ENCODE measurements at regions not wholly inside any gene's neighbourhood (a gene's known extent, or its start where the extent isn't known, plus 50 kb on each side); places are given as distances from the start of the nearest gene placed in this dataset.

DNA sequence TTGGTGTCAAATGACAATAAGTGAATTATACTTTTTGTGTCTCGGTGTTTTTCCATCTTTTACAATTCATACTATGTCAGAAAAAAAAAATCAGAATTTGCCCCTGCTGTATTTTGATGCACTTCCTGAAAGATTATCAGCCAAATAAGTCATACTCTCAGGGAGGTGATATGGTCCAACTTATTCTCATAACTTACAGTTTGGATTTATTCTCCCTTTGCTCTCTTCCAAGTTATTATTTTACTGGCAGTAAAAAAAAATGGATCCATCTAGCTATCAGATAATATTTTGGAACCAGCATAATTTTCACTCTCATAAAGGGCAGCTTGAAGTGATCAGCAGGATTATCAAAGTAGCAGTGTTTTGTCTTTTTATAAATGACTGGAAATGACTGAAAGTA is 337.1 kb downstream of the BMPER start:
- H3K4me3 Mint-ChIP-seq: no peak overlapping the region
- H3K27ac Mint-ChIP-seq: no peak overlapping the region
- no peak for ATAC-seq
- no peaks in the 10 kb centered on the region for H3K4me1 Mint-ChIP-seq
- H3K27me3 Mint-ChIP-seq: no peaks in the 10 kb centered on the region
- no peaks in the 10 kb centered on the region for H3K9me3 Mint-ChIP-seq
- no peak for DNase-seq

DNA sequence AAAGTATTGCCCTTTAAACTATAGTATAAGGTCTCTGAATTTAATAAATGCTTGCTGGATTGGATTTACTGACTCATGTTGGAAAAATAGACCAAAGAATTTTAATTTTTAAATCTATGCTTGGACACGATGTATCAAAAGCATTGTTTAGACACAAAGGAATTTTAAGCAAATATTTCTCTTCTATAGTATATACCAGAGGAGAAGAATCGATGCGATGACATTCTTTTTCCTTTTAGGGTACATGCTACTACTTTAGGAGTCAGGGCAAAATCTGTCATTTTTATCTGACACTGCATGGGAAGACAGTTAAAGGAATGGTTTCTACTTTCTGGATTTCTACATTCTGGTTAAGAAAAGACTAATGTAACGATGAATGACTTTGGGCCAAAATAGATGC is 339.9 kb downstream of the BMPER start:
- Mint-ChIP-seq H3K9me3 (peaks cover 0 to 16% of the 10 kb centered on the region in 2 donors), H3K27ac (no peak overlapping the region), H3K4me1 (no peaks in the 10 kb centered on the region), H3K27me3 (no peaks in the 10 kb centered on the region), H3K4me3 (no peak overlapping the region)
- DNase-seq (no peak), ATAC-seq (no peak)

DNA sequence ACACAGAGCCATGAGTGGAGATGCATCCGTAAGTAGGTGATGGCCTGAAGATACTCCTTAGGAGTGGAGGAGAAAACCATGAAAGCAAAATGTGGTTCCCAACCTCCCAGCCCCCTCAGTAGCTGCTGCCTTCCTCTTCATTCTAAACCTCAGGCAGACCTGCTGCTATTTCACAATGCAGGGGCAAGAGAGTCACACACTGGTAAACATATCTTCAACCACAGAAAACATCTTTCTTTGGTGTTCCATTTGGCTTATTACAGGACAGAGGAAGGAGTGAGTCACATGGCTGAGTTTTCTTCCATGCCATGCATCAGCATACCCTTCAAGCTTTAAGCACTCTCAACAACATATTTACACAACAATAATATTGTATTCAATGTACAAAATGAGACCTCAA is 342.1 kb downstream of the BMPER start:
- DNase-seq (no peak), ATAC-seq (no peak)

DNA sequence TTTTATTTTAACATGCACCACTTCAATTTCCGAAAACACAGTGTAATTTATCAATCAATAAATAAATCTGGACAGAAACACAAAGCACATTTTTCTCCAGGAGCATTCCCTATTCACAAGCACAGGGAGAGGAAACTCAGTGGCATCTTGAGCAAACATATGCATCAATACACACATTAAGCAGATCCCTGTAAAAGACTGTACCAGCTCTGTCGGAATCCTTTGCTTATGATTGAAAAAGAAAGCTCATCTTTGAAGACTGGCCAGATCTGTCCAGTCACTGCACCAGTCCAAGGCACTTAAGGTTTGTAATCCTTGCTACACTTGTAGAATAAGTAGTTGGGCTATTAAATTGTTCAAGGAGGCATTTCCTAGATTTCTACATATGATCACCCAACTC is 343.9 kb downstream of the BMPER start:
- Mint-ChIP-seq H3K4me3 (no peak overlapping the region), H3K27me3 (no peaks in the 10 kb centered on the region), H3K4me1 (no peaks in the 10 kb centered on the region), H3K27ac (no peak overlapping the region), H3K9me3 (peaks cover 0 to 16% of the 10 kb centered on the region in 2 donors)
- ATAC-seq (no peak), DNase-seq (no peak)

More for the DNA sequence above, 342.1 kb downstream of the BMPER start:
- Mint-ChIP-seq H3K4me3 (no peak overlapping the region), H3K4me1 (no peaks in the 10 kb centered on the region), H3K27me3 (no peaks in the 10 kb centered on the region), H3K27ac (no peak overlapping the region), H3K9me3 (peaks cover 0 to 16% of the 10 kb centered on the region in 2 donors)

DNA sequence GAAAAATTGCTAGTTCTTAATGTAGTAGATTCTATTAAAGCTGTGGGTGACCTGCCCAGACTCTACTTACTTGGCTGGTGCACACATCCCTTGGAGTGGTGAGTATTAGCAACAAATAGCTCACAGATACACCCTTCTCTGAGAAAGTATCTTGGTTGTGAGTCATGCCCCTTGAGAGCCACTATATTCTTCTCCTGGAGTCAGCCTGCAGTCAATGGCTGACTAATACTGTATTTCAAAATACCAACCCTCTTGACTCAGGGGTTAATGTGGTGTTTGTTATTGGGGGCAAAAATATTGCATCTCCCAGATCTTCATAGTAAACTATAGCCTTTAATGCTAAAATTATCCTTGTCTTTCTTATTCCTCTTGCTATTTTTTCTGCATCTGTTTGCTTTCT is 354.9 kb downstream of the BMPER start:
- DNase-seq: no peak
- H3K4me1 Mint-ChIP-seq: no peaks in the 10 kb centered on the region
- H3K27me3 Mint-ChIP-seq: no peaks in the 10 kb centered on the region

DNA sequence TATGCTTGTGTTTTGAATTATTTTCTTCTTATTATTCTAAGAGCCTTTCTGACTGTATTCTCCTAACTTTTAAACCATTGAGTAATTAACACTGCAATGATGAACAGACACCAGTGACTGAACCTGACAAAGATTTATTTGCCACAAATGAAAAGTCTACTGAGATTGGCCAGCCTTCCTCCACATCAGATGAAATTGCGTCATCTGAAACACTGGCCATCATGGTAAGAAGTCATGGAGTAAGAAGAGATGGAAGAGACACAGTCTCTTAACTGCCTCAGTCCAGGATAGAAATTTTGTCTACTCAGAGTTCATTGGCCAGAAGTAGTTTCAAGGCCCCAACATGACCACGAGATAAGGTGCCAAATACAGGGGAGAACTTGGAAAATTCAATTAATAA is 357.8 kb downstream of the BMPER start:
- H3K4me3 Mint-ChIP-seq: no peak overlapping the region
- H3K27me3 Mint-ChIP-seq: no peaks in the 10 kb centered on the region
- no peaks in the 10 kb centered on the region for H3K4me1 Mint-ChIP-seq
- no peak overlapping the region for H3K27ac Mint-ChIP-seq
- peaks cover 0 to 6% of the 10 kb centered on the region in 2 donors for H3K9me3 Mint-ChIP-seq
- ATAC-seq (no peak), DNase-seq (no peak)

More for the DNA sequence above, 354.9 kb downstream of the BMPER start:
- Mint-ChIP-seq H3K9me3 (peaks cover 0 to 6% of the 10 kb centered on the region in 2 donors), H3K4me3 (no peak overlapping the region), H3K27ac (no peak overlapping the region)
- no peak for ATAC-seq

DNA sequence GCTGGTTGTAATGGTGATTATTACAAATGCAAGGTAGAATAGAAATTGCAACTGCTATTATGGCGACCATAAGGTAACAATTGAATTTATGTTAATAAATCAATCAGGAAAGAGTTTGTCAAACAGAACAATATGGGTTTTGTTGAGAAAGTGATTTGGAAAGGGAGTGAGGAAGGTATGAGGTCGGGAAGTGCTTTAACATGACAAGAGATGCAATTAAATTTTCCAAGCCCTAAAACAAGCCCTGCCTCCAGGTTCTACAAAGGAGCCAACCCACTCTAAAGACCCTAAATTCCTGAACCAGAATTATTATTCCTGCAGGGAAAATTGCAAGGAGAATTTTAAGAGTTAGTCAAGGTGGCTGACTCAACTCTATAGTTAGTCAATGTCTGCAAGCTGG is 363.7 kb downstream of the BMPER start:
- no peak for ATAC-seq
- H3K9me3 Mint-ChIP-seq: peaks cover 0 to 2% of the 10 kb centered on the region in 2 donors

DNA sequence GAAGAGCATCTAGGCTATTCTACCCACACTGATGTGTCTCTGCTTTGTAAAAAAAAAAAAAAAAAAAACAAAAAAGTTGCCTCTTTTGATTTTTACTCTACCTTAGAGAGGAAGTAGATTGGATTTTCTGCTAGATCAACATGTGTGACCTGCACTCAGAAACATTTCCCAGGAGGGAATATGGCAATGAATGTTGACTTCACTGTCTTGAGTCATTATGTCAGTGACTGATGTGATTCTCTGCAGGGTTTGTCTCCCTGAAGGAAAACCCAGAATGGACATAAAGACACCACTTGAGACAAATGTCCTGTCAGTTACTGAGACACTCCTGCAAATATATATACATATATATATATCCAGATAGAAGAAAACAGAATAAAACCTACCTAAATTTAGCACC is 370.3 kb downstream of the BMPER start:
- Mint-ChIP-seq H3K4me3 (no peak overlapping the region), H3K9me3 (no peaks in the 10 kb centered on the region), H3K27ac (no peak overlapping the region), H3K27me3 (no peaks in the 10 kb centered on the region), H3K4me1 (no peaks in the 10 kb centered on the region)
- DNase-seq: no peak
- ATAC-seq: no peak

More for the DNA sequence above, 363.7 kb downstream of the BMPER start:
- Mint-ChIP-seq H3K4me1 (no peaks in the 10 kb centered on the region), H3K27me3 (no peaks in the 10 kb centered on the region), H3K27ac (no peak overlapping the region), H3K4me3 (no peak overlapping the region)
- no peak for DNase-seq

DNA sequence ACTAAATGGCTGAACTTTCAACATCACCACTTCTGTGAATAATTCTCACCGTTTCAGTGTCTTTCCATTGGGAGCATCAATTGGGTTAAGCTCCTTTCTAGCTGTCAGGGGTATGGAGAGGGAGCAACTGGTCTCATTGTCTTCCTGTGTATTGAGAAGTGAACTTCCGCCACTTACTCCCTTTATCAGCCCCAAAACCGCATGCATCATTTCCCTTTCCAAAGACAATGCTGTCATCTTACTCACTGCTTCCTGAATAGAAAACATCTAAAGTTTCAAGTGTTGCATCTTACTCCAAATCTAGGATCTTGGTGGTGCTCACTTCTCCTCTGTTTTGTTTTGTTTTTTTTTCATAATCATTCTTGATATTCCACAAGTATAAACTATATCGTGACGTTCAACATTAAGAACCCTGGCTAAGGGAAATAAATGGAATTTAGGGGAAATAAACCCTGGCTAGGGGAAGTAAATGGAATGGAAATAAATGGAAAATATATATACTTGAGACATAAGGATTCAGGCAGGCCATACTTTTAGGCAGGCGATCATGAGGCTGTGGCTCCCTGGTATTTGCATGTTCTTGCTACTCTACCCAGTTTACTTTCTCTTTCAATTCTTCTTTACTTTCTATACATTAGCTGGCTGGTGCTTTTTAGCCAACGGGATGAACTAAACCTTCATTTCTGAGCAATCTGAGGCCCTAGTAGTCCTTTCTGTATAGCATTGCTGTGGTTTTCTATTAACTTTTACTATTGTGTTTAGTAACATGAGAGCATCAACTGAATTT is 371.9 kb downstream of the BMPER start:
- Mint-ChIP-seq H3K27me3 (no peaks in the 10 kb centered on the region), H3K4me3 (no peak overlapping the region), H3K27ac (no peak overlapping the region), H3K9me3 (peaks cover 0 to 9% of the 10 kb centered on the region in 2 donors), H3K4me1 (no peaks in the 10 kb centered on the region)
- no peak for ATAC-seq
- no peak for DNase-seq

DNA sequence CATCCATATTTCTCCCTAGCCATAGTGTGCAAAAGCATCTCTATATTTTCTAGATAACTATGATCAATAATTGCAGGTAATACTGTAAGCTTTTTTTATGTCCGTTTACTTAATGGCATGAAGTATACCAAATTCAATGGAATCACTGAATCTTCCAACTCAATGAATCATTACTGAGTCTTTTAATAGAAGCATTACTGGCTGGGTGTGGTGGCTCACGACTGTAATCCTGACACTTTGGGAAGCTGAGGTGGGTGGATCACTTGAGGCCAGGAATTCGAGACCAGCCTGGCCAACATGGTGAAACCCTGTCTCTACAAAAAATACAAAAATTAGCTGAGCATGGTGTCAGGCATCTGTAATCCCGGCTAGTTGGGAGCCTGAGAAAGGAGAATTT is 372.5 kb downstream of the BMPER start:
- Mint-ChIP-seq H3K27ac (no peak overlapping the region), H3K9me3 (peaks cover 6 to 13% of the 10 kb centered on the region in 2 donors), H3K4me3 (no peak overlapping the region), H3K4me1 (no peaks in the 10 kb centered on the region), H3K27me3 (no peaks in the 10 kb centered on the region)
- ATAC-seq (no peak), DNase-seq (no peak)

DNA sequence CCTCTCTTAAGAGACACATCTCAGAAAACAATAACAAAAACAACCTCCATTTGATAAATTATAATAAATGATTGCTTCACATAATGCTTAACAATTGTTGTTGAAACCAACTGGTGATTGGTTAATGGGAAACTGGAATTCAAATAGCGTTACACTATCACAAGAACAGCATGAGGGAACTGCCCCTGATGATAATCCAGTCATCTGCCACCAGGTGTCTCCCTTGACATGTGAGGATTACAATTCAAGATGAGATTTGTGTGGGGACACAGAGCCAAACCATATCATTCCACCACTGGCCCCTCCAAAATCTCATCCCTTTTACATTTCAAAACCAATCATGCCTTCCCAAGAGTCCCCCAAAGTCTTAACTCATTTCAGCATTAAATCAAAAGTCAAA is 375.9 kb downstream of the BMPER start:
- no peaks in the 10 kb centered on the region for H3K27me3 Mint-ChIP-seq
- peaks cover 9 to 24% of the 10 kb centered on the region in 2 donors for H3K9me3 Mint-ChIP-seq
- no peak for DNase-seq
- ATAC-seq: no peak
- H3K4me3 Mint-ChIP-seq: no peak overlapping the region
- no peaks in the 10 kb centered on the region for H3K4me1 Mint-ChIP-seq
- H3K27ac Mint-ChIP-seq: no peak overlapping the region

DNA sequence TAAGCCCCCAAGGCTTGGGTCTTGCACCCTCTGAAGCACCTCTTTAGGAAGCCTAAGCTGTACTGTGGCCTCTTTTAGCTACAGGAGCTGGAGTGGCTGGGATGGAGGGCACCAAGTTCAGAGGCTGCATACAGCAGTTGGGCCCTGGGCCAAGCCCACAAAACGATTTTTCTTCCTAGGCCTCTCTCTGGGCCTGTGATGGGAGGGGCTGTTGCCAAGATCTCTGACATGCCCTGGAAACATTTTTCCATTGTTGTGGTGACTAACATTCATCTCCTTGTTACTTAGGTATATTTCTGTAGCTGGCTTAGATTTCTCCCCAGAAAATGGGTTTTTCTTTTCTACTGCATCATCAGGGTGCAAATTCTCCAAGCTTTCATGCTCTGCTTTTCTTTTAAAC is 375.7 kb upstream of the NPSR1 start:
- Mint-ChIP-seq H3K27me3 (no peaks in the 10 kb centered on the region), H3K4me3 (no peak overlapping the region), H3K4me1 (no peaks in the 10 kb centered on the region), H3K9me3 (peaks cover 9 to 24% of the 10 kb centered on the region in 2 donors), H3K27ac (no peak overlapping the region)
- DNase-seq (no peak), ATAC-seq (no peak)

DNA sequence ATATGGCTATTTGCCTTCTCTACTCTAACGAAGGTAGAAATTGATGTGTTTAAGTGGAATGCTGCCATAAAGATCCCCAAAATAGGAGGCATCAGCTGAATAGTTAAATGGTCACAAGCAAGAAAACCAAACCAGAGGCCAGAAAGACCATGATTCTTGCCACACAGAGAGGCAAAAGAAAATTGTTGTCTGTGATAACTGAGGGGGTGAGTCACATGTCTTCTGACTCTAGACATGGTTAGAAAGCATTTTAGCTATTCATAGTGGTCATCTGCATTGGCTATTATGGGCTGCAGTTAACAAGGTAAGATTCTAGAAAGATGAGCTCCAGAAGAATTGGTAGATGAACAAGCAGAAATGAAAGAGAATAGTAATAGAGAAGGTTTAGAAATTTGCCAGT is 361.4 kb upstream of the NPSR1 start:
- no peaks in the 10 kb centered on the region for H3K27me3 Mint-ChIP-seq
- H3K9me3 Mint-ChIP-seq: no peaks in the 10 kb centered on the region
- no peaks in the 10 kb centered on the region for H3K4me1 Mint-ChIP-seq
- no peak overlapping the region for H3K4me3 Mint-ChIP-seq
- DNase-seq (no peak), ATAC-seq (no peak)
- H3K27ac Mint-ChIP-seq: no peak overlapping the region

DNA sequence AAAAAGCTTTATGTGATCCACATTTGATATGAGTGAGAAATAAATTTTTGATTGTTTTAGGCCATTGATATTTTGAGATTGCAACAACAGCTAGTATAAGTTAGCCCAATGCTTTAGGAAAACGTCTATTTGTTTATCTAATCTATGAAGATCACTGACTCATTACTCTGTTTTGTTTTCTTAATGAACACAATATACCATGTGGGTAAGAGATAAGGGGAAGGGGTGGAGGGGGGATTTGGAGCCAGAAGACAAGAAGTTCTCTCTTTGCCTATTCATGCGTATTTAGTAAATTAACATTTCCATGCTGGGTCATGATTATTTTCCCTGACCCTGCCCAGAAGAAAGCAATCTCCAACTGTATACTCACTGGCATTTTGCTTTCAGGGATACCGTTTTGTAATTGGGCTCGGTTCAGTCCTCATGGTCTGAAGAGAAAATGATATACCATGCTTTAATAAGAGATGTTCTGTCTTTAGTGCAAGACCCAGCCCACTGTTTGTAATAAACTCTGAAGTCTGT is 359.5 kb upstream of the NPSR1 start:
- H3K4me3 Mint-ChIP-seq: no peak overlapping the region
- ATAC-seq (no peak), DNase-seq (no peak)
- H3K27ac Mint-ChIP-seq: no peak overlapping the region
- H3K4me1 Mint-ChIP-seq: no peaks in the 10 kb centered on the region
- no peaks in the 10 kb centered on the region for H3K27me3 Mint-ChIP-seq
- H3K9me3 Mint-ChIP-seq: no peaks in the 10 kb centered on the region

DNA sequence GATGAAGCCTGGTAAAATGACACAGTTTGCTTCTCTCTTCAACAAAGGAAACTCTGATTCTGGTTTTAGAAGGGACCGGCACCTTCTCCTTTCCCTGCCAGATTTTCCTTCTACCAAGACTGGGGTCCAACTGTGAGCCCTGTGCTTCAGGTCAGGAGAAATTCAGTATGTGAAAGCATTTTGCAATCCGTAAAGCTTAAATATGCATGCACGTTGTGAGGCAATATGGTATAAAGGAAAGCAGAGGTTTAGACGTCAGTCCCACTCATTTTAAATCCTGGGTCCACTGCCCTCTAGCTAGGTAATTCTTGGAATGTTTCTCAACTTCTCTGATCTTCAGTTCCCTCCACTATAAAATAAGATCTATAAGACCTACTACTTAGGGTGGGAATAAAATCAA is 359.0 kb upstream of the NPSR1 start:
- no peaks in the 10 kb centered on the region for H3K27me3 Mint-ChIP-seq
- no peak overlapping the region for H3K4me3 Mint-ChIP-seq
- H3K4me1 Mint-ChIP-seq: no peaks in the 10 kb centered on the region
- no peaks in the 10 kb centered on the region for H3K9me3 Mint-ChIP-seq
- no peak for ATAC-seq
- H3K27ac Mint-ChIP-seq: no peak overlapping the region
- no peak for DNase-seq

DNA sequence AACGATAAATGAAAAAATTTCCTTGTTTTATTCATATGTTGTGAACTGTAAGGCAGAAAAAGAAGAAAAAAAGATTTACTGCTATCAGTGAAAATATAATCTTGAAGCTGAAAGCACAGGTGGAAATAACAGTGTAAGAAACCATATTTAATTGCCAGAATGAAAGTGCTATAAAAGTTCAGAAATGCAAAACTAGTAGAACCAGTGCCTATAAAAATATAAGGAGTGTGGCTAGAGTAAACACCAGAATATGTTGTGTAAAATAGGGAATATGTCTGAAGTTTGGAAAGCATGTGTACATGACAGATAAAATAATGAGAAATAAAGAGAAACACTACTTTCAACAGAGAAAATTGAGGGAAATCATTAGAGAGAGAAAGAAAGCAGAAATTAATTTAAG is 350.5 kb upstream of the NPSR1 start:
- Mint-ChIP-seq H3K9me3 (peaks cover 4 to 15% of the 10 kb centered on the region in 2 donors), H3K27me3 (no peaks in the 10 kb centered on the region), H3K27ac (no peak overlapping the region), H3K4me3 (no peak overlapping the region), H3K4me1 (no peaks in the 10 kb centered on the region)
- no peak for DNase-seq
- no peak for ATAC-seq

DNA sequence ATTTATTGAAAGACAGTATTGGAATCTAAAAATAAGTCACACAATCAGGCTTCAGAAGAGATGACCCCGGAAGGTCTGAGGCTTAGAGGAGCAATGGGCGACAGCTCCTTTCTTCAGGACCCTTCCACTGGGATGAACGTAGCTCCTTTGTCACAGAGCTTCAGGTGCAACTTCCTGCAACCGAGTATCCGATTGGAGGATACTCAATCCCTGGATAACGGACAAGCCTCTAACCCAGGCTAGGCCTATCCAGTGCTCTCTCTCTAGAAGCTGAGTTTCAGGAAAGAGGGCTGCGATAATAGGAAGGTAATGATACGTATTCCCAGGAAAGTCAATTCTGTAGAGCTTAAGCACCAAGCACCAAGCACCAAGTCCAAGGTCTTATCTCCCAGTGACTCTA is 349.4 kb upstream of the NPSR1 start:
- no peak overlapping the region for H3K4me3 Mint-ChIP-seq
- no peak for DNase-seq
- H3K4me1 Mint-ChIP-seq: no peaks in the 10 kb centered on the region
- ATAC-seq: no peak
- no peaks in the 10 kb centered on the region for H3K27me3 Mint-ChIP-seq
- peaks cover 4 to 22% of the 10 kb centered on the region in 2 donors for H3K9me3 Mint-ChIP-seq
- H3K27ac Mint-ChIP-seq: no peak overlapping the region
